ENCODE measurements at regions not wholly inside any gene's neighbourhood (a gene's known extent, or its start where the extent isn't known, plus 50 kb on each side); places are given as distances from the start of the nearest gene placed in this dataset.

DNA sequence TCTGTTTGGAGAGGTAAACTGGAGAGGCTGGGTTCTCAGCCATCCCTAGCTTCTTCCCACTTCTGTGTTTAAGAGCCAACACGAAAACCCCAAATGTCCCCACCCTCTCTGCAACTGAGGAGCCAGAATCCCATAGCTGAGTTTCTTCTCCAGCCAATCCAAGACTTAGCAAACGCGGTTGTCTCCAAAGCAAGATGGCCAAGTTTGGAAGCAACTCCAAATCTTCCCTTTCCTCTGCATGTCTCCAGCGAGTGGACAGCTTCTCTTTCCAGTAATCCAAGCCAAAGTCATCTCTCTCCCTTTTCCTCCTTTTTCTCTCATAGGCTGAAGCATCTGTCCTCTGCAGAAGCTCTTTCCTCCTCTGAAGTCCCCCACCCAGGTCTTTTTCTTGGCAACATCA, 539.2 kb downstream of the MIAT start:
- TF ChIP-seq, protein P1, sequence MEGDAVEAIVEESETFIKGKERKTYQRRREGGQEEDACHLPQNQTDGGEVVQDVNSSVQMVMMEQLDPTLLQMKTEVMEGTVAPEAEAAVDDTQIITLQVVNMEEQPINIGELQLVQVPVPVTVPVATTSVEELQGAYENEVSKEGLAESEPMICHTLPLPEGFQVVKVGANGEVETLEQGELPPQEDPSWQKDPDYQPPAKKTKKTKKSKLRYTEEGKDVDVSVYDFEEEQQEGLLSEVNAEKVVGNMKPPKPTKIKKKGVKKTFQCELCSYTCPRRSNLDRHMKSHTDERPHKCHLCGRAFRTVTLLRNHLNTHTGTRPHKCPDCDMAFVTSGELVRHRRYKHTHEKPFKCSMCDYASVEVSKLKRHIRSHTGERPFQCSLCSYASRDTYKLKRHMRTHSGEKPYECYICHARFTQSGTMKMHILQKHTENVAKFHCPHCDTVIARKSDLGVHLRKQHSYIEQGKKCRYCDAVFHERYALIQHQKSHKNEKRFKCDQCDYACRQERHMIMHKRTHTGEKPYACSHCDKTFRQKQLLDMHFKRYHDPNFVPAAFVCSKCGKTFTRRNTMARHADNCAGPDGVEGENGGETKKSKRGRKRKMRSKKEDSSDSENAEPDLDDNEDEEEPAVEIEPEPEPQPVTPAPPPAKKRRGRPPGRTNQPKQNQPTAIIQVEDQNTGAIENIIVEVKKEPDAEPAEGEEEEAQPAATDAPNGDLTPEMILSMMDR (IDR thresholded peaks at IDR 0.05): no peak
- no peak for TF ChIP-seq EP300 (IDR thresholded peaks at IDR 0.05)
